Sigmoid colon (tissue), 4 donors: ENCODE measurements at regions not wholly inside any gene's neighbourhood (a gene's known extent, or its start where the extent isn't known, plus 50 kb on each side); places are given as distances from the start of the nearest gene placed in this dataset.

Source experiments
- EP300 ChIP-seq, 4 donors: sonication (generic); formaldehyde crosslinking; IDR thresholded peaks; one replicate each; pipeline ENCODE4 v1.6.1; 2017; ENCODE audit warnings: antibody characterized with exemption in 4 of 4
- POLR2A ChIP-seq, 2 donors: fragments of 450-650 bp; IDR thresholded peaks; one replicate each; pipeline ENCODE4 v1.6.1; 2016; ENCODE audit warnings: antibody characterized with exemption in 2 of 2, mild to moderate bottlenecking in 2 of 2, moderate library complexity in 2 of 2
- POLR2AphosphoS5 ChIP-seq, 4 donors: sonication (generic); formaldehyde crosslinking; IDR thresholded peaks; one replicate each; pipeline ENCODE4 v1.6.1; 2017; ENCODE audit warnings: antibody characterized with exemption in 4 of 4

- TF ChIP-seq EP300 (IDR thresholded peaks at IDR 0.05): no peak
- no peak for TF ChIP-seq POLR2A (IDR thresholded peaks at IDR 0.05)
- no peak for TF ChIP-seq POLR2AphosphoS5 (IDR thresholded peaks at IDR 0.05)
Measured at GRCh38 chr6:167517254-167517916, 192.5 kb downstream of the TTLL2 start.
